OCI-LY1 (cell line): ENCODE measurements at regions not wholly inside any gene's neighbourhood (a gene's known extent, or its start where the extent isn't known, plus 50 kb on each side); places are given as distances from the start of the nearest gene placed in this dataset.

Source experiments
- H2AFZ ChIP-seq: fragments of 200-600 bp; sonication (generic), shearing (Covaris generic); 2 replicates; pipeline ENCODE4 v1.6.0; 2014; ENCODE audit warnings: antibody characterized with exemption, mild to moderate bottlenecking, low read length
- H3F3A ChIP-seq: fragments of 200-600 bp; sonication (generic), shearing (Covaris generic); 2 replicates; pipeline ENCODE4 v1.6.0; 2014; ENCODE audit warnings: mild to moderate bottlenecking, antibody characterized with exemption, low read length, moderate library complexity; ENCODE audit not compliant: insufficient read depth
- H3K27ac ChIP-seq: fragments of 200-600 bp; sonication (generic); 2 replicates; pipeline ENCODE4 v1.5.1; 2014; ENCODE audit warnings: low read length, mixed run types, mild to moderate bottlenecking, low read depth; ENCODE audit not compliant: poor library complexity, severe bottlenecking
- H3K27me3 ChIP-seq: fragments of 200-600 bp; sonication (generic); 2 replicates; pipeline ENCODE4 v1.6.0; 2014; ENCODE audit warnings: antibody characterized with exemption, mild to moderate bottlenecking, low read length, moderate library complexity; ENCODE audit not compliant: insufficient read depth
- H3K36me3 ChIP-seq: fragments of 200-600 bp; sonication (generic); 2 replicates; pipeline ENCODE4 v1.6.1; 2014; ENCODE audit warnings: mild to moderate bottlenecking, antibody characterized with exemption, low read length, moderate library complexity, mixed read lengths; ENCODE audit not compliant: insufficient read depth
- H3K4me1 ChIP-seq: fragments of 200-600 bp; sonication (generic); 2 replicates; pipeline ENCODE4 v1.5.1; 2014; ENCODE audit warnings: mild to moderate bottlenecking, low read length, moderate library complexity; ENCODE audit not compliant: insufficient read depth, severe bottlenecking
- H3K4me2 ChIP-seq: fragments of 200-600 bp; sonication (generic), shearing (Covaris generic); 2 replicates; pipeline ENCODE4 v1.6.1; 2014; ENCODE audit warnings: low read length
- H3K4me3 ChIP-seq: fragments of 200-600 bp; sonication (generic); 2 replicates; pipeline ENCODE4 v1.5.1; 2014; ENCODE audit warnings: low read length, low read depth, mild to moderate bottlenecking, mixed read lengths; ENCODE audit not compliant: poor library complexity, severe bottlenecking
- H3K79me2 ChIP-seq: fragments of 200-600 bp; shearing (Covaris generic); 2 replicates; pipeline ENCODE4 v1.6.1; 2016; ENCODE audit warnings: mixed run types, low read length, mixed read lengths; ENCODE audit not compliant: insufficient read depth
- H3K9ac ChIP-seq: fragments of 200-600 bp; sonication (generic), shearing (Covaris generic); 2 replicates; pipeline ENCODE4 v1.6.1; 2014; ENCODE audit warnings: mild to moderate bottlenecking, low read length, mixed read lengths
- H3K9me2 ChIP-seq: fragments of 200-600 bp; sonication (generic), shearing (Covaris generic); 2 replicates; pipeline ENCODE4 v1.6.1; 2014; ENCODE audit warnings: low read depth, mild to moderate bottlenecking, low read length, mixed read lengths
- H3K9me3 ChIP-seq: fragments of 200-600 bp; shearing (Covaris generic); 2 replicates; pipeline ENCODE4 v1.6.1; 2014; ENCODE audit warnings: low read length, mixed read lengths
- H4K20me1 ChIP-seq: fragments of 200-600 bp; sonication (generic), shearing (Covaris generic); 2 replicates; pipeline ENCODE4 v1.6.0; 2016; ENCODE audit warnings: mild to moderate bottlenecking, low read length; ENCODE audit not compliant: insufficient read depth
- EZH2 ChIP-seq: fragments of 200-600 bp; sonication (generic), shearing (Covaris generic); IDR thresholded peaks from 2 replicates; pipeline ENCODE4 v1.8.0; 2017; ENCODE audit warnings: borderline replicate concordance, mixed run types, mild to moderate bottlenecking, antibody characterized with exemption, low read length, moderate library complexity, mixed read lengths
- TF ChIP-seq, protein P1 (sequence below): fragments of 200-600 bp; sonication (generic), shearing (Covaris generic); IDR thresholded peaks from 2 replicates; pipeline ENCODE4 v1.5.1; 2017; ENCODE audit warnings: mild to moderate bottlenecking, antibody characterized with exemption, low read length, moderate library complexity, mixed read lengths

DNA sequence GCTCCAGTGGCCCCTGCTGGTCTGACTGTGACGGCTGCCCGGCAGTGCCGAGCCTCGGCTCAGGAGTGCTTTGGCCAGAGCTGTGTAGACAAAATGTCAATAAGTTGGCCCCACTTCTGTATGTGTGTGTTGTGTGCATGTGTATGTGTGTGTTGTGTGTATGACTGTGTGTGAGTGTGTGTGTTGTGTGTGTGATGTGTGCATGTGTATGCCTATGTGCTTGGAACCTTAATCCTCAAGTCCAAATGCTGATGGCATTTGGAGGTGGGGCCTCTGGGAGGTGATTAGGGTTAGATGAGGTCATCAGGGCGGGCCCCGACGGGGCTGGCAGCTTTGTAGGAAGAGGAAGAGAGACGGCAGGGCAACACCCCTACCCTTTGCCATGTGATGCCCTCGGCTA, 269.0 kb downstream of the DCDC2C start:
- Histone ChIP-seq H3K9me3 (no peaks in the 10 kb centered on the region), H3K9ac (no peak overlapping the region), H3K4me1 (no peaks in the 10 kb centered on the region), H4K20me1 (no peaks in the 10 kb centered on the region), H3K9me2 (no peaks in the 10 kb centered on the region), H3K36me3 (no peaks in the 10 kb centered on the region), H3F3A (no peaks in the 10 kb centered on the region), H3K27ac (no peak overlapping the region), H3K27me3 (no peaks in the 10 kb centered on the region), H2AFZ (no peak overlapping the region), H3K79me2 (no peaks in the 10 kb centered on the region), H3K4me3 (no peak overlapping the region), H3K4me2 (no peak overlapping the region)
- TF ChIP-seq, protein P1, sequence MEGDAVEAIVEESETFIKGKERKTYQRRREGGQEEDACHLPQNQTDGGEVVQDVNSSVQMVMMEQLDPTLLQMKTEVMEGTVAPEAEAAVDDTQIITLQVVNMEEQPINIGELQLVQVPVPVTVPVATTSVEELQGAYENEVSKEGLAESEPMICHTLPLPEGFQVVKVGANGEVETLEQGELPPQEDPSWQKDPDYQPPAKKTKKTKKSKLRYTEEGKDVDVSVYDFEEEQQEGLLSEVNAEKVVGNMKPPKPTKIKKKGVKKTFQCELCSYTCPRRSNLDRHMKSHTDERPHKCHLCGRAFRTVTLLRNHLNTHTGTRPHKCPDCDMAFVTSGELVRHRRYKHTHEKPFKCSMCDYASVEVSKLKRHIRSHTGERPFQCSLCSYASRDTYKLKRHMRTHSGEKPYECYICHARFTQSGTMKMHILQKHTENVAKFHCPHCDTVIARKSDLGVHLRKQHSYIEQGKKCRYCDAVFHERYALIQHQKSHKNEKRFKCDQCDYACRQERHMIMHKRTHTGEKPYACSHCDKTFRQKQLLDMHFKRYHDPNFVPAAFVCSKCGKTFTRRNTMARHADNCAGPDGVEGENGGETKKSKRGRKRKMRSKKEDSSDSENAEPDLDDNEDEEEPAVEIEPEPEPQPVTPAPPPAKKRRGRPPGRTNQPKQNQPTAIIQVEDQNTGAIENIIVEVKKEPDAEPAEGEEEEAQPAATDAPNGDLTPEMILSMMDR = no peak
- no peak for TF ChIP-seq EZH2

DNA sequence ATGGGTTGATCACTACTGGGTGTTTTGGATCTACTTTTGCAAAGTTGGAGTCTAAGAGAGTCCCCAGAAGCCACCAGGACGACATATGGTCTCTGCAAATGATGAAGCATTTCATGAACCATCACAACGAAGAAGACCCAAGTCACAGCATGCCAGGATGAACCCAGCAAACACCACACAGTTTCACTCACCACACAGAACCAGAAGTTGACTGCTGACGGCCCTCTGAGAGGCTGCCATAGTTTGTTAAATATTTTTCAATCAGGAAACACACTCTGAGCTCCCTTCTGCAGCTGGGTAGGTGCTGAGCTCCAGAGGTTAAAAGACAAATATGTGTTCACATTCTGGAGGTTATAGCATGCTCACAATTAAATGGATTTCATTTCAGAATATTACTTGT, 271.4 kb downstream of the DCDC2C start:
- no peaks in the 10 kb centered on the region for H4K20me1 ChIP-seq

GRCh38 chr2:3981446-3981987, 278.1 kb downstream of the DCDC2C start:
- Histone ChIP-seq H3K79me2 (no peaks in the 10 kb centered on the region), H3K27ac (no peak overlapping the region), H3K27me3 (no peaks in the 10 kb centered on the region), H3K4me2 (no peak overlapping the region), H3K9me2 (no peaks in the 10 kb centered on the region), H2AFZ (no peak overlapping the region), H3K4me3 (no peak overlapping the region), H3K36me3 (no peaks in the 10 kb centered on the region), H3K9ac (no peak overlapping the region), H3K9me3 (no peaks in the 10 kb centered on the region), H4K20me1 (no peaks in the 10 kb centered on the region), H3K4me1 (no peaks in the 10 kb centered on the region), H3F3A (no peaks in the 10 kb centered on the region)
- TF ChIP-seq, protein P1 = no peak
- no peak for TF ChIP-seq EZH2

More for the DNA sequence above, 271.4 kb downstream of the DCDC2C start:
- no peak overlapping the region for H3K4me3 ChIP-seq
- no peak overlapping the region for H3K9ac ChIP-seq
- H3K36me3 ChIP-seq = no peaks in the 10 kb centered on the region
- no peak overlapping the region for H2AFZ ChIP-seq
- no peaks in the 10 kb centered on the region for H3K27me3 ChIP-seq
- H3K9me2 ChIP-seq = no peaks in the 10 kb centered on the region
- no peaks in the 10 kb centered on the region for H3K4me1 ChIP-seq
- no peaks in the 10 kb centered on the region for H3K79me2 ChIP-seq
- no peaks in the 10 kb centered on the region for H3F3A ChIP-seq
- no peak for TF ChIP-seq EZH2
- TF ChIP-seq, protein P1 = no peak
- no peak overlapping the region for H3K27ac ChIP-seq
- no peaks in the 10 kb centered on the region for H3K9me3 ChIP-seq
- H3K4me2 ChIP-seq = no peak overlapping the region
